ENCODE measurements at regions not wholly inside any gene's neighbourhood (a gene's known extent, or its start where the extent isn't known, plus 50 kb on each side); places are given as distances from the start of the nearest gene placed in this dataset.
"Not testable (repeated sequence)": the region's sequence is repeated elsewhere in the genome, so short reads cannot be mapped to it uniquely, and the experiment has no call there.

GRCh38 chr7:39762881-39763280, 139.5 kb downstream of the RALA start:
- TF ChIP-seq CTCF (IDR thresholded peaks at IDR 0.05; ENCODE audit: extremely low read depth in 1 of 2, insufficient read depth in 1 of 2, low read depth in 1 of 2, low read length in 2 of 2); GATA2 (IDR thresholded peaks at IDR 0.05; ENCODE audit: insufficient read depth, insufficient read length, low read depth, low read length); POLR2AphosphoS5 (IDR thresholded peaks at IDR 0.05; ENCODE audit: insufficient read depth, low read depth, low read length); EZH2 (IDR thresholded peaks at IDR 0.05; ENCODE audit: borderline replicate concordance, low read depth, low read length, severe bottlenecking): not testable (repeated sequence)

All from endothelial cell of umbilical vein (primary cell).